Transverse colon (tissue), 4 donors: ENCODE measurements at regions not wholly inside any gene's neighbourhood (a gene's known extent, or its start where the extent isn't known, plus 50 kb on each side); places are given as distances from the start of the nearest gene placed in this dataset.

Experiments used
- DNase-seq: peaks from one replicate; pipeline ENCODE4 v3.0.0-alpha.2; 2019
- H3K27ac ChIP-seq, 4 donors: fragments of 200-600 bp; sonication (generic); 2 replicates each; pipeline ENCODE4 v1.5.1; 2016 to 2018; ENCODE audit warnings: inconsistent platforms in 4 of 4
- H3K27me3 ChIP-seq: fragments of 200-600 bp; sonication (generic); 2 replicates; pipeline ENCODE4 v1.5.1; 2017; ENCODE audit warnings: inconsistent platforms
- H3K36me3 ChIP-seq, 4 donors: fragments of 200-600 bp; sonication (generic); 2 replicates each; pipeline ENCODE4 v1.5.1; 2017 to 2019; ENCODE audit warnings: inconsistent platforms in 4 of 4
- H3K4me1 ChIP-seq, 4 donors: fragments of 200-600 bp; sonication (generic); 2 replicates each; pipeline ENCODE4 v1.5.1; 2017 to 2020; ENCODE audit warnings: inconsistent platforms in 4 of 4
- H3K4me3 ChIP-seq, 4 donors: fragments of 200-600 bp; sonication (generic); 1 replicate in 1 of 4; 2 replicates in 3 of 4; pipeline versions ENCODE4 v1.5.1 to v1.6.1; 2017 to 2019; ENCODE audit warnings: inconsistent platforms in 4 of 4
- H3K9me3 ChIP-seq, 2 donors: fragments of 200-600 bp; sonication (generic); 2 replicates each; pipeline ENCODE4 v1.5.1; 2017 to 2019; ENCODE audit warnings: inconsistent platforms in 2 of 2
- EP300 ChIP-seq: sonication (generic); formaldehyde crosslinking; IDR thresholded peaks from one replicate; pipeline ENCODE4 v1.6.1; 2017; ENCODE audit warnings: antibody characterized with exemption, low read depth
- POLR2A ChIP-seq: fragments of 450-650 bp; IDR thresholded peaks from one replicate; pipeline ENCODE4 v1.6.1; 2016; ENCODE audit warnings: antibody characterized with exemption, mild to moderate bottlenecking, moderate library complexity
- POLR2AphosphoS5 ChIP-seq, 3 donors: sonication (generic); formaldehyde crosslinking; IDR thresholded peaks; one replicate each; pipeline ENCODE4 v1.6.1; 2016; ENCODE audit warnings: antibody characterized with exemption in 3 of 3
- WGBS, 2 donors: methylation state at CpG; one replicate each; pipeline ENCODE4 v1.1.5; 2018; ENCODE audit warnings: low coverage in 1 of 2; 5-methylcytosine and 5-hydroxymethylcytosine counted together
- in situ Hi-C, 4 donors: fragments of 200-750 bp; cut with MboI; loops; one replicate each; pipeline versions ENCODE4 v1.15.0 to v1.15.1; 2017; ENCODE audit warnings: low sequenced_read_pairs in 3 of 4, low pct_ligation_motif_present in 1 of 4, low pct_unique_long_range_greater_than_20kb in 1 of 4
- intact Hi-C: fragments of 100-400 bp; cut with DNase I; formaldehyde crosslinking; loops from one replicate; pipeline ENCODE4 v1.15.1; 2023; ENCODE audit warnings: low total_unique reads
- TF ChIP-seq, protein P1 (sequence below), 5 experiments: fragments of 200-600 bp in 3 of 5; fragments of 450-650 bp in 2 of 5; sonication (generic) in 3 of 5; IDR thresholded peaks; 1 replicate in 2 of 5; 2 replicates in 3 of 5; pipeline ENCODE4 v1.5.1; 2016 to 2017; ENCODE audit warnings: antibody characterized with exemption in 5 of 5, inconsistent platforms in 3 of 5, mild to moderate bottlenecking in 2 of 5, moderate library complexity in 1 of 5

DNA sequence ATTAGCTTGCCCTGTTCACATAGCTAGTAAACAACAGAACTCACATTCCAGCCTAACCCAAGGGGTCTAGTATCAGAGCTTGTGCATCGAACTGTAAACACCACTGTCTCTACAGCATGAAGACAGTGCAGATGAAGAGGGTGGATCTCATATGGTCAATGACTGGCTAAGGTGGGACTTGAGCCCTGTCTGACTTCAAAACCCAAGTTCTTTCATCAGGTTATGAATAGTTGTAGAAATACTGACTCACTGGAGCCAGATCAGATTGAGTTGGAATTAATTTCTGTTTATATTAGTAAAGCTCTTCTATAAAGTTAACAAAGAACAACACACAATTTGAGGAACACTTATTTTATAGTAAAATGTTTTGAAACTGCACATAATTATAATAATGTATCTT, 161.7 kb upstream of the ARHGAP20 start:
- H3K4me3 ChIP-seq, result no peak overlapping the region
- 75% methylated on average over 1 of the region's 1 CpG; no CpG with 5 or more reads in 1 of the 2 donors for WGBS, 2 donors
- no peak for DNase-seq
- no peaks in the 10 kb centered on the region for H3K4me1 ChIP-seq
- H3K27me3 ChIP-seq, result no peaks in the 10 kb centered on the region
- intact Hi-C loops, result no loop called here
- no peak overlapping the region for H3K27ac ChIP-seq
- no peaks in the 10 kb centered on the region for H3K36me3 ChIP-seq
- in situ Hi-C loops, result no loop called here
- H3K9me3 ChIP-seq, result no peaks in the 10 kb centered on the region
- TF ChIP-seq POLR2AphosphoS5 (IDR thresholded peaks at IDR 0.05) (no peak), EP300 (no peak), POLR2A (no peak)
- TF ChIP-seq, protein P1, sequence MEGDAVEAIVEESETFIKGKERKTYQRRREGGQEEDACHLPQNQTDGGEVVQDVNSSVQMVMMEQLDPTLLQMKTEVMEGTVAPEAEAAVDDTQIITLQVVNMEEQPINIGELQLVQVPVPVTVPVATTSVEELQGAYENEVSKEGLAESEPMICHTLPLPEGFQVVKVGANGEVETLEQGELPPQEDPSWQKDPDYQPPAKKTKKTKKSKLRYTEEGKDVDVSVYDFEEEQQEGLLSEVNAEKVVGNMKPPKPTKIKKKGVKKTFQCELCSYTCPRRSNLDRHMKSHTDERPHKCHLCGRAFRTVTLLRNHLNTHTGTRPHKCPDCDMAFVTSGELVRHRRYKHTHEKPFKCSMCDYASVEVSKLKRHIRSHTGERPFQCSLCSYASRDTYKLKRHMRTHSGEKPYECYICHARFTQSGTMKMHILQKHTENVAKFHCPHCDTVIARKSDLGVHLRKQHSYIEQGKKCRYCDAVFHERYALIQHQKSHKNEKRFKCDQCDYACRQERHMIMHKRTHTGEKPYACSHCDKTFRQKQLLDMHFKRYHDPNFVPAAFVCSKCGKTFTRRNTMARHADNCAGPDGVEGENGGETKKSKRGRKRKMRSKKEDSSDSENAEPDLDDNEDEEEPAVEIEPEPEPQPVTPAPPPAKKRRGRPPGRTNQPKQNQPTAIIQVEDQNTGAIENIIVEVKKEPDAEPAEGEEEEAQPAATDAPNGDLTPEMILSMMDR (IDR thresholded peaks at IDR 0.05), result no peak

DNA sequence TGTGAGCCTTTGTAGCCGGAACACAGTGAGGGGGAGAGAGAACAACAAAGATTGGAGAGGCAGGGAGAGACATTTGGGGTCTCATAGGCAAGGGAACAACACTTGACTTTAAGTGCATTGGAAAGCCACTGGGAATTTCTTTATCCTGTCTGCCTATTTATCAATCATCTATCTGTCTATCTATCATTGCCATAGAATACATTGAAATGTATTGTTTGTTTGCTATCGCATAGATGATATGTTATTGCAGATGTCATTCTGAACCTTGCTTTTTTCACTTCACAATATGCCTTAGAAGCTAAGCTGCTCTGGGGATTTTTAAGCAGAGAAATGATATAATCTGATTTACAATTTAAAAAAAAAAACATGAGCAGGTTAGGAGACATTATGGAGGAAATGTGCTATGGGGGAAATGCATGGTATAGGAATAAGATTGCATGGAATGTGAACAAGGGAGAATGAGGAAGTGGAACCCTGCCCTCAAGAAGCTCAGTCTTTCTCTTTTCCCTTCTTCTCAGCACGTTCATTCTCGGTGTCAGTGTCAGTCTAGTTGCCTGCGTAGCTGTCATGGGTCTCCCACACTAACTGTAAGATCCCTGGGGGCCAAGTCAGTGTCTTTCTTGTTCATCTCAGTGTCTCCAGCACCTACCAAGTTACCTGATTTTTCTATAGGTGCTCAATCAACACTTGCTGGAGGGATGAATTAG, 158.7 kb upstream of the ARHGAP20 start:
- TF ChIP-seq EP300, result no peak
- TF ChIP-seq POLR2AphosphoS5 (IDR thresholded peaks at IDR 0.05), result no peak
- TF ChIP-seq, protein P1 (IDR thresholded peaks at IDR 0.05), result no peak
- TF ChIP-seq POLR2A, result no peak
- no peaks in the 10 kb centered on the region for H3K9me3 ChIP-seq
- DNase-seq, result no peak
- no peaks in the 10 kb centered on the region for H3K27me3 ChIP-seq
- in situ Hi-C loops (no loop called here), intact Hi-C loops (no loop called here)
- no peaks in the 10 kb centered on the region for H3K4me1 ChIP-seq
- H3K36me3 ChIP-seq, result no peaks in the 10 kb centered on the region
- no peak overlapping the region for H3K27ac ChIP-seq
- WGBS, 2 donors, result 78 to 82% methylated on average over 4 to 5 of the region's 5 CpGs
- no peak overlapping the region for H3K4me3 ChIP-seq

DNA sequence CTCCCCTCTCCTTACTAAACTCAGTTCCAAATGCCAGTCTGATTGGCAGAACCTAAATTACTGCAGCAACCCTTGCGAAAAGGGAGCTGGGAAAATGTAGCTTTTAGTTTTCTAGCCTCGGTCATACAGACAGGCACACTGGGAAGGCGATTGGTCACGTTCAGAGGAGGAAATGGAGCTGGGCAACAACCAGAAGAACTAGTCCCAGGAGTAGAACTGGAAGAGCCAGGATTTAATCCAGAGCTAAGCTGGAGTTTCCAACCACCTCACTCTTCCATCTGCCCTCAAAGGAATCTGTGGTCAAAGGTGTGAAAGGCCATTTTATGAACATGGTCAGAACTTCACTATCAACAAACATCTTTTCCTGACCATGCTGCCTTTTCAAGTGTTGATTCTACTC, 155.7 kb upstream of the ARHGAP20 start:
- H3K4me3 ChIP-seq, result no peak overlapping the region
- intact Hi-C loops (no loop called here), in situ Hi-C loops (no loop called here)
- no peaks in the 10 kb centered on the region for H3K36me3 ChIP-seq
- H3K4me1 ChIP-seq, result no peaks in the 10 kb centered on the region
- TF ChIP-seq, protein P1 (IDR thresholded peaks at IDR 0.05), result no peak
- no peak for TF ChIP-seq POLR2A
- no peak for TF ChIP-seq EP300
- TF ChIP-seq POLR2AphosphoS5 (IDR thresholded peaks at IDR 0.05), result no peak
- no peaks in the 10 kb centered on the region for H3K27me3 ChIP-seq
- WGBS, 2 donors, result 91% methylated on average over 4 of the region's 4 CpGs; no CpG with 5 or more reads in 1 of the 2 donors
- DNase-seq, result no peak
- H3K9me3 ChIP-seq, result no peaks in the 10 kb centered on the region
- H3K27ac ChIP-seq, result no peak overlapping the region

DNA sequence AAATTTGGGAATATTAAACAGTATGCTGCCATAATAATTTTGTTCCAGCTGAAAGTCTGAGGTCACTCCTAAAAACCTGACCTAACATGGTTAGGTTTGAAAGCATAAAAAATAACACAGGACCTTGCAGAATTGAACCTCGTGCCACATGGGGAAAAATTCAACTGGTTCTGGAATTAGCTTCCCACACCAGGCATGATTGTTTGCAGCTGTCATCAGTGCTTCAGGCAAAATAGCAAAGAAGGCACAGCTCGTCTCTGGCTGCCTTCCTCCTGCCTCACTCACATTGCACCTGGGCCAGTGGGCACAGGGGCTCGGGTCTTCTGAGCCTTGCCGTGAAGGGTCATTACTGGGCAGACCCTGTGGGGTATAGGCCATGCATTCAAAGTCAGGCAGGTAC, 153.8 kb upstream of the ARHGAP20 start:
- H3K9me3 ChIP-seq, result no peaks in the 10 kb centered on the region
- H3K27ac ChIP-seq, result no peak overlapping the region
- intact Hi-C loops, result no loop called here
- H3K4me3 ChIP-seq, result no peak overlapping the region
- WGBS, 2 donors, result 71 to 75% methylated on average over 1 to 4 of the region's 4 CpGs
- no peak for DNase-seq
- in situ Hi-C loops, result no loop called here
- no peaks in the 10 kb centered on the region for H3K4me1 ChIP-seq
- H3K27me3 ChIP-seq, result no peaks in the 10 kb centered on the region
- TF ChIP-seq, protein P1 (IDR thresholded peaks at IDR 0.05), result no peak
- TF ChIP-seq EP300 (no peak), POLR2A (no peak), POLR2AphosphoS5 (IDR thresholded peaks at IDR 0.05) (no peak)
- no peaks in the 10 kb centered on the region for H3K36me3 ChIP-seq
